Kidney (tissue), 13 donors: ENCODE measurements at regions not wholly inside any gene's neighbourhood (a gene's known extent, or its start where the extent isn't known, plus 50 kb on each side); places are given as distances from the start of the nearest gene placed in this dataset.

Source experiments
- DNase-seq, 5 donors: peaks; one replicate each; pipeline ENCODE4 v3.0.0-alpha.2; 2013 to 2020
- FAIRE-seq: peaks from 2 replicates; lab custom pipeline; 2012; peaks lifted over from hg19 to GRCh38; lab: Jason Lieb, UNC
- H3K27ac ChIP-seq, 2 donors: one replicate each; pipeline ENCODE4 v1.7.0; 2013; ENCODE audit warnings: low read depth in 2 of 2, low read length in 2 of 2, inconsistent platforms in 1 of 2
- H3K27me3 ChIP-seq: one replicate; pipeline ENCODE4 v1.7.1; 2013; ENCODE audit warnings: low read length, inconsistent platforms; ENCODE audit not compliant: control insufficient read depth, insufficient read depth
- H3K36me3 ChIP-seq, 3 donors: one replicate each; pipeline versions ENCODE4 v1.7.0 to v1.7.1; 2013; ENCODE audit warnings: low read length in 3 of 3, control low read depth in 1 of 3, inconsistent platforms in 1 of 3; ENCODE audit not compliant: insufficient read depth in 3 of 3, control insufficient read depth in 2 of 3
- H3K4me1 ChIP-seq, 3 donors: one replicate each; pipeline versions ENCODE4 v1.7.0 to v1.7.1; 2013; ENCODE audit warnings: low read length in 3 of 3, inconsistent platforms in 1 of 3, low read depth in 1 of 3; ENCODE audit not compliant: control insufficient read depth in 2 of 3, insufficient read depth in 2 of 3
- H3K4me3 ChIP-seq, 3 donors: one replicate each; pipeline versions ENCODE4 v1.7.0 to v1.8.1; 2013; ENCODE audit warnings: low read length in 3 of 3, control low read depth in 1 of 3, inconsistent platforms in 1 of 3
- H3K9ac ChIP-seq, 3 donors: one replicate each; pipeline versions ENCODE4 v1.7.0 to v1.7.1; 2013; ENCODE audit warnings: low read length in 3 of 3, control low read depth in 1 of 3, inconsistent platforms in 1 of 3
- H3K9me3 ChIP-seq, 3 donors: one replicate each; pipeline versions ENCODE4 v1.7.0 to v1.7.1; 2013; ENCODE audit warnings: low read length in 3 of 3, control low read depth in 1 of 3, inconsistent platforms in 1 of 3; ENCODE audit not compliant: control insufficient read depth in 2 of 3, insufficient read depth in 1 of 3
- CTCF ChIP-seq: IDR thresholded peaks from 3 replicates; pipeline ENCODE4 v1.5.1; 2012; ENCODE audit warnings: mild to moderate bottlenecking, moderate library complexity, borderline replicate concordance; ENCODE audit not compliant: insufficient read depth; ENCODE audit errors: extremely low read depth
- intact Hi-C: fragments of 100-400 bp; cut with DNase I; formaldehyde crosslinking; loops from one replicate; pipeline ENCODE4 v1.11.1; 2022
- donor health status: control.
- donor health status: control.
- donor health status: control.
- donor health status: control.
- donor health status: control.
- donor health status: DM: yes; HTN: yes; CAD: no.
- donor health status: Normal renal cell carcinoma (clear cell type).

- intact Hi-C loops, result no loop called here
These were observed 826.0 kb upstream of the LRATD1 start for GRCh38 chr2:13806539-13806938.

GRCh38 chr2:13813236-13813635 lies 819.3 kb upstream of the LRATD1 start:
- Histone ChIP-seq H3K4me1 (no peaks in the 10 kb centered on the region), H3K27me3 (no peaks in the 10 kb centered on the region), H3K9me3 (no peaks in the 10 kb centered on the region), H3K36me3 (no peaks in the 10 kb centered on the region), H3K4me3 (no peak overlapping the region), H3K27ac (no peak overlapping the region), H3K9ac (no peak overlapping the region)
- DNase-seq (no peak), FAIRE-seq (no peak)
- intact Hi-C loops, result no loop called here
- TF ChIP-seq CTCF, result no peak

More at GRCh38 chr2:13806539-13806938, 826.0 kb upstream of the LRATD1 start:
- Histone ChIP-seq H3K27ac (no peak overlapping the region), H3K9ac (no peak overlapping the region), H3K36me3 (no peaks in the 10 kb centered on the region), H3K4me1 (no peaks in the 10 kb centered on the region), H3K4me3 (no peak overlapping the region), H3K9me3 (peaks cover 0 to 2% (median 0%) of the 10 kb centered on the region in 3 donors), H3K27me3 (no peaks in the 10 kb centered on the region)
- no peak for TF ChIP-seq CTCF
- peak in 2 of 5 donors; percentile 7 for DNase-seq
- FAIRE-seq, result no peak

- no peak overlapping the region for H3K9ac ChIP-seq
- intact Hi-C loops, result no loop called here
These were observed 814.5 kb upstream of the LRATD1 start for GRCh38 chr2:13818002-13818401.

More at GRCh38 chr2:13818002-13818401, 814.5 kb upstream of the LRATD1 start:
- no peak overlapping the region for H3K27ac ChIP-seq
- no peaks in the 10 kb centered on the region for H3K4me1 ChIP-seq
- H3K27me3 ChIP-seq, result no peaks in the 10 kb centered on the region
- FAIRE-seq (no peak), DNase-seq (no peak)
- H3K36me3 ChIP-seq, result no peaks in the 10 kb centered on the region
- H3K9me3 ChIP-seq, result no peaks in the 10 kb centered on the region
- TF ChIP-seq CTCF, result no peak
- H3K4me3 ChIP-seq, result no peak overlapping the region
